GM21576 (cell line): ENCODE measurements at regions not wholly inside any gene's neighbourhood (a gene's known extent, or its start where the extent isn't known, plus 50 kb on each side); places are given as distances from the start of the nearest gene placed in this dataset.
A peak's percentile ranks its signal among the peaks of the same experiment; 100 is the strongest.
"Not testable (repeated sequence)": the region's sequence is repeated elsewhere in the genome, so short reads cannot be mapped to it uniquely, and the experiment has no call there.

Experiments used
- ATAC-seq: cut with Tn5 transposase; IDR thresholded peaks from one replicate; pipeline ENCODE4 v1.9.1; 2021; ENCODE audit warnings: mild to moderate bottlenecking, moderate library complexity; ENCODE audit not compliant: unreplicated experiment

DNA sequence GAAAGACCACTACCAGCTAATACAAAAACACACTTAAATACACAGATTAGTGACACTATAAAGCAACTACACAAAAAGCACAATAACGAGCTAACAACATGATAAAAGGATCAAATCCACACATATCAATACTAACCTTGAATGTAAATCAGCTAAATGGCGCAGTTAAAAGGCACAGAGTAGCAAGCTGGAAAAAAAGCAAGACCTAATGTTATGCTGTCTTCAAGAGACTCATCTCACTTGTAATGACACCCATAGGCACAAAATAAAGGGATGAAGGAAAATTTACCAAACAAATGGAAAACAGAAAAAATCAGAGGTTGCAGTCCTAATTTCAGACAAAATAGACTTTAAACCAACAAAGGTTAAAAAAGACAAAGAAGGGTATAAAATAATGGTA lies 86.3 kb downstream of the NUS1 start:
- ATAC-seq: no peak

DNA sequence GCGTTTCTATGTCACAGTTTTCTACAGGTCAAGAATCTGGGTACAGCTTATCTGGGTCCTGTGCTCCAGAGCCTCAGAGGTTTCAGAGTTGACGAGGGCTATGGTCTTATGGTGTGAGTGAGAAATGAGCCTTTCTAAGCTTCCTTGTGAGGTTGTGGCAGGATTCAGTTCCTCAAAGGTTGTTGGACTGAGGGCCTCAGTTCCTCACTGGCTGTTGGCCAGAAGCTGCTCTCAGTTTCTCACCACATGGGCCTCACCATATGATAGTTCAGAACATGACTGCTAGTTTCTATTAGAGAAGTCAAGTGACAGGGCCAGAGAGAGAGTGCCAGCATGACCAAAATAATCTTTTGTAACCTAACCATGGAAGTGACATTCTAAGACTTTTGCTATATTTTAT lies 96.1 kb downstream of the NUS1 start:
- peak; percentile 96 for ATAC-seq

DNA sequence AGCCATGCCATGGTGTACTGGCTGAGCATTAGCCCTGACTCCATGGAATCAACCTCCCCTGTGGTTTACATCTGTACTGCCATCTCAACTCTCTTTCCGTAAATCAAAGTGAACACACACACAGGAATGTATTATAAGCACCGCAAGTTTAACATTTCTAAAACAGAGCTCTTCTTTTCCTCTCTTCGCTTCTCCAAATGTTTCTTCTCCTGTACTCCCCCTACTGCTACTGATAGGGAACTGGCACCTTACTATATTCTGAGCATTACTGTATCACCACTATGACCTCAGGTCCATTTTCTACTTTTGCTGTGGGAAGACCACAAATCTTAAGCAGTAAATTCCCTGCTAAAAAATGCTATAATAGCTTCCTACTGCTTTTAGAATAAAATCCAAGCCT lies 101.2 kb downstream of the NUS1 start:
- ATAC-seq: peak; percentile 40

DNA sequence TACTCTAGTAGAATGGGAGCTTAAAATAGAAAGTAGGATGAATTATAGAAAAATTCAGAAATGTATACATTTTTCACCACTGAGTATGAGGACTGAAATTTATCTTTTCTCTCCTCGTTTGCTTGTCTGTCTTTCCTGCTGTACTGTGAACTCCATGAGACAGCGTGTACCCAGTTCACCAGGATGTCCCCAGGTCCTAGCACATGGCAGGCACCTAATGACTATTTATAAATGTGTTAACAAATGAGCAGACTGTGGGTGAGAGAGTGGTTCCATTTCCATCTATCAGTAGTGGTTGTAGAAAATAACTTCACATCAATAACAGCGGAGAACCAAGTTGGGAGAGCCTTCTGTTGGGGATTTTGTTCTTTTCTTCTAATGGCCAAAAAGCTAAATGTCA lies 106.3 kb downstream of the NUS1 start:
- no peak for ATAC-seq

DNA sequence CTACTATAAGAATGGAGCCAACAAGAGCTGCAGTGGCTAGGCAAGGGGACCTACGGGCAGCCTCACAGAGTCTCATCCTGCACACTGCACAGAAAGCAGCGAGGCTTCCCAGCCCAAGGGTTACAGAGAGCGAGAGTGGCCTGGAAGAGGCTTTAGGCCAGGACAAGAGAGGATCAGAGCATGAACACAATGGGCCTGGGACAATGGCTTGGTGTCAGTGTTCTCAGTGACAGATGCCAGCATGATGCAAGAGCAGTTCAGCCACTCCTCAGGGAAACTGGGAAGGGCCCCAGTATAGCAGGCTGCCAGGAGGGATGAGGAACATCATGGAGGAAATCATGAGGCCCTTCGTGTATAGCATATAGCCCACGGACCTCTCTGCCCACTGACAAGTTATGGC lies 108.0 kb downstream of the NUS1 start:
- no peak for ATAC-seq

DNA sequence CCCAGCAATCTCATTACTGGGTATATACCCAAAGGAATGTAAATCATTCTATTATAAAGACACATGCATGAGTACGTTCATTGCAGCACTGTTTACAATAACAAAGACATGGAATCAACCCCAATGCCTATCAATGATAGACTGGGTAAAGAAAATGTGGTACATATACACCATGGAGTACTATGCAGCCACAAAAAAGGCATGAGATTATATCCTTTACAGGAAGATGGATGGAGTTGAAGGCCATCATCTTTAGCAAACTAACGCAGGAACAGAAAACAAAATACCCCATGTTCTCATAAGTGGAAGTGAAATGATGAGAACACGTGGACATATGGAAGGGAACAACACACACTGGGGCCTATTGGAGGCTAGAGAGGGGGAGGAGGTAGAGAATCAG lies 115.7 kb downstream of the NUS1 start:
- no peak for ATAC-seq

DNA sequence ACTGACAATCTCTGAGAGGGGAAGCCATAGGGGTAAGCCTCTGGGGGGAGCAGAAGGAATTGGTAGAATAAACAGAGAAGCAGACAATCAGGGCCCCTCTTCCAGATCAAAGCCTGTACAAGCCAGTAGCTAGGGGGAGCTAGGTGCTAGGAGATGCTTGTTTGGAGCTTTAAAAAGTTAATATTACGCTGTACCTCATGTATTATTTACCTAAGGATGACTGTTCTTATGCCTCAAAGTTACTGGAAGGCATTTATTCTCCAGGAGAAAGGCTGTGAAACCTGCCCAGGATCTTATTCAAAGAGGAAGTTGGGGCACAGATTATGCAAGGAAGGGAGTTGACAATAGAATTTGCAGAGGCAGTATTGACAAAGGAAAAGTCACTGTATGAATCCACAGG lies 111.8 kb upstream of the SLC35F1 start:
- no peak for ATAC-seq

DNA sequence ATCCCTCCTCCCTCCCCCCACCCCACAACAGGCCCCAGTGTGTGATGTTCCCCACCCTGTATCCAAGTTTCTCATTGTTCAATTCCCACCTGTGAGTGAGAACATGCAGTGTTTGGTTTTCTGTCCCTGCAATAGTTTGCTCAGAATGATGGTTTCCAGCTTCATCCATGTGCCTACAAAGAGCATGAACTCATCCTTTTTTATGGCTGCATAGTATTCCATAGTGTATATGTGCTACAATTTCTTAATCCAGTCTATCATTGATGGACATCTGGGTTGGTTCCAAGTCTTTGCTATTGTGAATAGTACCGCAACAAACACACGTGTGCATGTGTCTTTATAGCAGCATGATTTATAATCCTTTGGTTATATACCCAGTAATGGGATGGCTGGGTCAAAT lies 108.2 kb upstream of the SLC35F1 start:
- ATAC-seq: not testable (repeated sequence)

DNA sequence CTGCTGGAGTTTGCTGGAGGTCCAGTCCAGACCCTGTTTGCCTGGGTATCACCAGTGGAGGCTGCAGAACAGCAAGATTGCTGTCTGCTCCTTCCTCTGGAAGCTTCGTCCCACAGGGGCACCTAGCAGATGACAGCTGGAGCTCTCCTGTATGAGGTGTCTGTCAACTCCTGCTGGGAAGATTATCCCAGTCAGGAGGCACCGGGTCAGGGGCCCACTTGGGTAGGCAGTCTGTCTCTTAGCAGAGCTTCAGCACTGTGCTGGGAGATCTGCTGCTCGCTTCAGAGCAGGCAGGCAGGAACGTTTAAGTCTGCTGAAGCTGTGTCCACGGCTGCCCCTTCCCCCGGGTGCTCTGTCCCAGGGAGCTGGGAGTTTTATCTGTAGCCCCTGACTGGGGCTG lies 96.8 kb upstream of the SLC35F1 start:
- no peak for ATAC-seq

DNA sequence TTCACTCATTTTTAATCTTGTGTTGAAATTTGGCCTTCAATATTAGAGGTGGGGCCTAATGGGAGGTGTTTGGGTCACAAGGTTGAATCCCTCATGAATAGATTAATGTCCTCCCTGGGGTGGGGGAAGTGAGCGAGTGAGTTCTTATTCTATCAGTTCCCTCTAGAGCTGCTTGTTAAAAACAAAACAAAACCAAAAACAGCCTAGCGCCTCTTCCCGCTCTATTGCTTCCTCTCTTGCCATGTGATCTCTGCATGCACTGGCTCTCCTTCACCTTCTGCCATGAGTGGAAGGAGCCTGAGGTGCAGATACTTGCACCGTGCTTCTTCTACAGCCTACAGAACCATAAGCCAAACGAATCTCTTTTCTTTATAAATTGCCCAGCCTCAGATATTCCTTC lies 89.6 kb upstream of the SLC35F1 start:
- ATAC-seq: no peak

DNA sequence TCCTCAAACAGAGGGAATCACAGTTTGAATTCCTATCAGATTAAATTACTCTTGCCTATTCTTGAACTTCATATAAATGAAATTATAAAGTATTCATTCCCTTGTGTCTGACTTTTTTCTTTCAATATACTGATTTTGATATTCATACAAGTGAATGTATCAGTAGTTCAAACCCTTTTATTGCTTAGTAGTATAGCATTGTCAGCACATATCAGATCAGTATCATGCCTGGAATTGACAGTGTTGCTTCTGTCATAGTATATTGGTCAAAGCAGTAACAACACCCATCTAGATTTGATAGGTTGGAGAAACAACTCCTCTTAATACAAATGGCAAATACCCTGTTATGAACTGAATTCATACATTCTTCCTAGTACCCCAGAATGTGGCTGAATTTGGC lies 89.1 kb upstream of the SLC35F1 start:
- ATAC-seq: no peak

DNA sequence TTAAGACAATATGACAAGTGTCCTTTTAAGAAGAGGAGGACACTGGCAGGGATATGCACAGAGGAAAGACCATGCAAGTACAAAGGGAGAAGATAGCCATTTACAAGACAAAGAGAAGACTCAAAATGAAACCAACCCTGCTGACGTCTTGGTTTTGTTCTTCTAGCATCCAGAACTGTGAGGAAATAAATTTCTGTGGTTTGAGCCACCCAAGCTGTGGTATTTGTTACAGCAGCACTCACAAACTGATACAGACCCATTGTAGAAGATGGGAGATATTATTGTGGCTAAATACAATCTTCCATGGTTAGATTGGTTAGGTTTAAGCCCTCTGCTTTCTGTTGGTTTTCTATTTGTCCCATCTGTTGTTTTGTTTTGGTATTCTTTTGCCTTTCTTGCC lies 88.6 kb upstream of the SLC35F1 start:
- ATAC-seq: no peak

DNA sequence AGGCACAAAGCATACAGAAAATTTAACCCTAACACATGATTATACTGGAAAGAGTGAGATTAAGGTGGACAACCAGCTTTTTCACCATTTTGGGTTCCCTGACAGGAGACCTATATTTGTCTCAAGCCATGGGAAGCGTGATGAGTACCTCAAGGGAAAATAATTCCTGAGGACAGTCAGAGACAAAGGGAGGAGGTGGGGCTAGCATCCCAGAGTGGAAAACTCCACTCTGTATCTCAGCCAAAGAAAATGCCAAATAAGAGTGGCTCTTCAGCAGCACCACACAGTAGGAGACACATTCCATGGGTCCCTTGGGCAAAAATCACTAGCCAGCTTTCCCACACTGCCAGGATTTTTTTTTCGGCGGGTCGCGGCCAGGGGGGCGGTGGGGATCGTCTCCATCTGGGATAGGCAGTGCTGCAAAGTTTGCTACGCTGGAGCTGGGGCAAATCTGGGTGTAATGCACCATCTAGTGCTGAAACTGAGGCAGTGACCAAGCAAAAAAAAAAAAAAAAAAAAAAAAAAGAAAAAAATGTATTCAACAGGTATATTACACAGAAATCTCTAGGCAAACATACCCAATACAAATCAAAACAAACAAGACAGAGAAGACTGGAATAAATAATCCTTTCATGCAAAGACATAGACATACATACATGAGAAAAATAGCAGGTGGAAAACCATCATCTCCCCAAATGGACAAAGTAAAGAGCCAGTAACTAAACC lies 77.3 kb upstream of the SLC35F1 start:
- ATAC-seq: no peak

DNA sequence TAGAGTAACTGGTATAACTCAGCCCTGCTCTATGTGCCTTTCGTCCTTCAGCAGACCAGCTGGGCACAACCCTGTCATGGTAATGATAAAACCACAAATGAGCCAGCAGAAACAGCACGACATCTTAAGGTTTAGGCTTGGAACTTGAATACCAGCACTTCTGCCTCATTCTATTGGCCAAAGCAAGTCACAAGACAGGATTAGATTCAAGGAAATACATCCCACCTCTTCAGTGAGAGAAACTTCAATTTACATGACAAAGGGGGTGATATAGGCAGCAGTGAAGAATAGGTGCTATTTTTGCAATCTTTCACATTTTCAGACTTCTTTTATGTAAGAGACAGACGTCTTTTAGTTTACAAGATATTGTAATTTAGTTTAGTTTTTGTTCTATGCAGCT lies 69.8 kb upstream of the SLC35F1 start:
- ATAC-seq: no peak

DNA sequence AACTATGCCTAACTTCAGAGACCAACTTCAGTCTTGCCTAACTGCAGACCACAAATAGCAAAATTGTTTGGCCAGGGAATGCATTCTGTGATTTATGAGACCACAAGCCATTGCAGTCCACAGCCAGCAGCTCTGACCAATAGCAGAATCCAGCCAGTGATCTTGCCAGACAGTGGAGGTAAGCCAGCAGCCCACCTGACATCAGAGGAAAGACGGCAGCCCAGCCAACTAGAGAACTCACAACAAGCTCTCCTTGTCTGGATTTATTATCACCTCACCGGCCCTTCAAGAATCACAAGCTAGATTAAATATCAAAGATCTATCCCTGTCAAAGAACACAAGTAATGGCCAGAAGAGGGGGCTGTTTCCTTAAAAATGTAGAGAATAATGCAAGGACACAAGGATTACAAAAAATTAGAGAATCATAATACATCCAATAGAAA lies 66.5 kb upstream of the SLC35F1 start:
- ATAC-seq: no peak

DNA sequence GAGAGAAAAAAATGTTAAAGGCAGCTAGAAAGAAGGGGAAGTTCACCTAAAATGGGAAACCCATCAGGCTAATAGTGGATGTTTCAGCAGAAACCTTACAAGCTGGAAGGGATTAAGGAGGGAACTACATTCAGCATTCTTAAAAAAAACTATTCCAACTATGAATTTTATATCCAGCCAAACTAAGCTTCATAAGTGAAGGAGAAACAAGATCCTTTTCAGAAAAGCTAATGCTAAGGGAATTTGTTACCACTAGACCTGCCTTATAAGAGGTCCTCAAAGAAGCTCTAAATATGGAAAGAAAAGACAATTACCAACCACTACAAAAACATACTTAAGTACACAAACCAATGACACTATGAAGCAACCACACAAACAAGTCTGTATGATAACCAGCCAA lies 59.2 kb upstream of the SLC35F1 start:
- ATAC-seq: no peak

DNA sequence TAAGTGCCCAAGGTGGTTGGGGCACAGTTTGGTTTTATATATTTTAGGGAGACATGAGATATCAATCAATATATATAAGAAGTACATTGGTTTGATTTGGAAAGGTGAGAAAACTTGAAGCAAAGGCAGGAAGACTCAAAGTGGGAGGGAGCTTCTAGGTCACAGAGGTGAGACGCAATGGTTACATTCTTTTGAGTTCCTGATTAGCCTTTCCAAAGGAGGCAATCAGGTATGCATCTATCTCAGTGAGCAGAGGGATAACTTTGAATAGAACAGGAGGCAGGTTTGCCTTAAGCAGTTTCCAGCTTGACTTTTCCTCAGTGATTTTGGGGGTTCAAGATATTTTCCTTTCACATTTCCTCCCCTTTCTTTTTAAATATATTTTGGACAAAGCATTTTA lies 58.0 kb upstream of the SLC35F1 start:
- no peak for ATAC-seq
